SU-DHL-6 (cell line): ENCODE measurements at regions not wholly inside any gene's neighbourhood (a gene's known extent, or its start where the extent isn't known, plus 50 kb on each side); places are given as distances from the start of the nearest gene placed in this dataset.

Experiments
- EZH2phosphoT487 ChIP-seq: fragments of 200-600 bp; sonication (generic), shearing (Covaris generic); conservative IDR thresholded peaks from 2 replicates; pipeline ENCODE4 v1.6.1; 2018; ENCODE audit warnings: mild to moderate bottlenecking, antibody characterized with exemption, low read length, moderate library complexity, mixed read lengths
- TF ChIP-seq, protein P1 (sequence below): fragments of 200-600 bp; sonication (generic); IDR thresholded peaks from one replicate; pipeline ENCODE4 v1.5.1; 2017; ENCODE audit warnings: antibody characterized with exemption, mild to moderate bottlenecking, low read length, moderate library complexity; ENCODE audit not compliant: insufficient read depth, poor library complexity, severe bottlenecking

DNA sequence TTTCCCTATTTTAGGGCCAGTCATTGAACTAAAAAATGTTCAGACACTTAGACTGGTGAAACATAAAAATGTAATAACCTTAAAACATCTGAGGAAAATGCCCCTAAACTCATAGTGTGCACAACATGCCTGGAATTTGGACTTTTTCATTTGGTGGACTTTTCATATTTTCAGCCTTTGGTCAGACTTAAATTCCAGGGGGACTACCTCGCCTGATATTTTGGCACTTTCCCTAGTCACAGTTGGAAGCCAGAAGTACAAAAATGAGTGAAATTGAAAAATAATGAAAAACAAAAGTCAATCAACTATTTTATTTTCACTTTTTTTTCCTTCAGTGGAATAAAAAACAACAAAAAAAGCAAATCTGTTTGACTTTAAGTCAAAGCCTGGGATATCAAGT lies 256.2 kb downstream of the ACTL7B start:
- TF ChIP-seq, protein P1, sequence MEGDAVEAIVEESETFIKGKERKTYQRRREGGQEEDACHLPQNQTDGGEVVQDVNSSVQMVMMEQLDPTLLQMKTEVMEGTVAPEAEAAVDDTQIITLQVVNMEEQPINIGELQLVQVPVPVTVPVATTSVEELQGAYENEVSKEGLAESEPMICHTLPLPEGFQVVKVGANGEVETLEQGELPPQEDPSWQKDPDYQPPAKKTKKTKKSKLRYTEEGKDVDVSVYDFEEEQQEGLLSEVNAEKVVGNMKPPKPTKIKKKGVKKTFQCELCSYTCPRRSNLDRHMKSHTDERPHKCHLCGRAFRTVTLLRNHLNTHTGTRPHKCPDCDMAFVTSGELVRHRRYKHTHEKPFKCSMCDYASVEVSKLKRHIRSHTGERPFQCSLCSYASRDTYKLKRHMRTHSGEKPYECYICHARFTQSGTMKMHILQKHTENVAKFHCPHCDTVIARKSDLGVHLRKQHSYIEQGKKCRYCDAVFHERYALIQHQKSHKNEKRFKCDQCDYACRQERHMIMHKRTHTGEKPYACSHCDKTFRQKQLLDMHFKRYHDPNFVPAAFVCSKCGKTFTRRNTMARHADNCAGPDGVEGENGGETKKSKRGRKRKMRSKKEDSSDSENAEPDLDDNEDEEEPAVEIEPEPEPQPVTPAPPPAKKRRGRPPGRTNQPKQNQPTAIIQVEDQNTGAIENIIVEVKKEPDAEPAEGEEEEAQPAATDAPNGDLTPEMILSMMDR = no peak
- TF ChIP-seq EZH2phosphoT487 = no peak
